B cell (primary cell): ENCODE measurements at regions not wholly inside any gene's neighbourhood (a gene's known extent, or its start where the extent isn't known, plus 50 kb on each side); places are given as distances from the start of the nearest gene placed in this dataset.

Experiments used
- ATAC-seq: fragments of 200-7000 bp; cut with Tn5 transposase; one replicate; pipeline ENCODE4 v1.10.0; 2021; ENCODE audit warnings: low read depth, mild to moderate bottlenecking, moderate number of reproducible peaks, moderate library complexity
- CTCF ChIA-PET: fragments of 350-600 bp; sonication (Branson Sonifier 250); formaldehyde crosslinking; loops from one replicate; lab custom pipeline; 2021; ENCODE audit warnings: antibody characterized with exemption, inconsistent platforms; lab: Charles Lee
- POLR2A ChIA-PET: fragments of 350-600 bp; sonication (Branson Sonifier 250); formaldehyde crosslinking; loops from one replicate; lab custom pipeline; 2021; ENCODE audit warnings: antibody characterized with exemption; lab: Charles Lee
- DNase-seq: peaks from one replicate; pipeline ENCODE4 v3.0.0; 2013
- H2AFZ ChIP-seq: 2 replicates; pipeline ENCODE4 v1.6.1; 2012; ENCODE audit warnings: mild to moderate bottlenecking, low read depth, low read length; ENCODE audit not compliant: insufficient read depth, poor library complexity, severe bottlenecking
- H3K27ac ChIP-seq, 2 donors: 1 replicate in 1 of 2; 2 replicates in 1 of 2; pipeline ENCODE4 v1.5.1; 2012 to 2013; ENCODE audit warnings: low read length in 2 of 2, mild to moderate bottlenecking in 2 of 2, moderate library complexity in 1 of 2
- H3K27me3 ChIP-seq, 4 experiments: fragments of 200-600 bp in 1 of 4; sonication (generic) in 1 of 4; replicated peaks in 1 of 4; 1 replicate in 2 of 4; 2 replicates in 2 of 4; pipeline versions ENCODE4 v1.6.1 to v1.7.0; 2013 to 2016; ENCODE audit warnings: low read length in 3 of 4, mild to moderate bottlenecking in 2 of 4, mixed read lengths in 1 of 4, moderate library complexity in 1 of 4; ENCODE audit not compliant: insufficient read depth in 4 of 4, control insufficient read depth in 3 of 4; ENCODE audit errors: control extremely low read depth in 1 of 4
- H3K36me3 ChIP-seq, 2 experiments: replicated peaks in 1 of 2; 1 replicate in 1 of 2; 2 replicates in 1 of 2; pipeline versions ENCODE4 v1.6.1 to v1.7.1; 2013; ENCODE audit warnings: low read length in 1 of 2; ENCODE audit not compliant: insufficient read depth in 2 of 2, control insufficient read depth in 1 of 2; ENCODE audit errors: control extremely low read depth in 1 of 2, extremely low read depth in 1 of 2
- H3K4me1 ChIP-seq, 2 donors: fragments of 200-600 bp in 1 of 2; sonication (generic) in 1 of 2; 1 replicate in 1 of 2; 2 replicates in 1 of 2; pipeline versions ENCODE4 v1.5.1 to v1.6.1; 2013 to 2017; ENCODE audit warnings: low read length in 2 of 2; ENCODE audit not compliant: control insufficient read depth in 2 of 2, insufficient read depth in 2 of 2
- H3K4me2 ChIP-seq: replicated peaks from 2 replicates; pipeline ENCODE3; 2012; ENCODE audit warnings: mild to moderate bottlenecking, low read depth, low read length; ENCODE audit not compliant: poor library complexity, severe bottlenecking
- H3K4me3 ChIP-seq, 5 experiments: fragments of 200-600 bp in 1 of 5; sonication (generic) in 1 of 5; 1 replicate in 3 of 5; 2 replicates in 2 of 5; pipeline versions ENCODE4 v1.5.1 to v1.7.0; 2011 to 2016; ENCODE audit warnings: low read length in 4 of 5, mild to moderate bottlenecking in 4 of 5, low read depth in 2 of 5, control low read depth in 1 of 5, moderate library complexity in 1 of 5; ENCODE audit not compliant: insufficient read depth in 1 of 5; ENCODE audit errors: control extremely low read depth in 1 of 5, extremely low read depth in 1 of 5
- H3K79me2 ChIP-seq: fragments of 200-600 bp; sonication (generic); one replicate; pipeline ENCODE4 v1.6.0; 2016; ENCODE audit warnings: low read length; ENCODE audit not compliant: control insufficient read depth, insufficient read depth
- H3K9ac ChIP-seq: fragments of 200-600 bp; sonication (generic); 2 replicates; pipeline ENCODE4 v1.6.1; 2017; ENCODE audit warnings: mild to moderate bottlenecking, low read length, moderate library complexity
- H3K9me3 ChIP-seq, 3 donors: one replicate each; pipeline versions ENCODE4 v1.6.1 to v1.7.1; 2013; ENCODE audit warnings: low read length in 2 of 3; ENCODE audit not compliant: control insufficient read depth in 2 of 3, insufficient read depth in 1 of 3; ENCODE audit errors: control extremely low read depth in 1 of 3
- H4K20me1 ChIP-seq: 2 replicates; pipeline ENCODE4 v1.6.0; 2012; ENCODE audit warnings: mild to moderate bottlenecking, low read length; ENCODE audit not compliant: insufficient read depth, control insufficient read depth, poor library complexity, severe bottlenecking
- H3K27ac Mint-ChIP-seq: one replicate; pipeline ENCODE4 v1.8.0; 2021; ENCODE audit warnings: mixed read lengths
- H3K27me3 Mint-ChIP-seq: one replicate; pipeline ENCODE4 v1.8.0; 2021; ENCODE audit warnings: mixed read lengths
- H3K4me1 Mint-ChIP-seq: one replicate; pipeline ENCODE4 v1.8.0; 2021; ENCODE audit warnings: mixed read lengths
- H3K4me3 Mint-ChIP-seq: one replicate; pipeline ENCODE4 v1.8.0; 2021; ENCODE audit warnings: mixed read lengths
- H3K9me3 Mint-ChIP-seq: one replicate; pipeline ENCODE4 v1.8.0; 2022; ENCODE audit warnings: mixed read lengths; ENCODE audit not compliant: insufficient read depth
- CTCF ChIP-seq: fragments of 200-600 bp; IDR thresholded peaks from one replicate; pipeline ENCODE4 v1.8.0; 2022; ENCODE audit warnings: antibody characterized with exemption, mild to moderate bottlenecking
- EZH2 ChIP-seq: IDR thresholded peaks from 2 replicates; pipeline ENCODE4 v1.6.1; 2012; ENCODE audit warnings: borderline replicate concordance, low read depth, mild to moderate bottlenecking, moderate library complexity, low read length; ENCODE audit not compliant: insufficient read depth, poor library complexity, severe bottlenecking
- WGBS: methylation state at CpG from one replicate; pipeline ENCODE4 v1.1.5; 2013; ENCODE audit warnings: missing lambda C conversion rate; ENCODE audit not compliant: insufficient coverage; 5-methylcytosine and 5-hydroxymethylcytosine counted together
- intact Hi-C: fragments of 100-400 bp; cut with micrococcal nuclease; formaldehyde crosslinking; loops from one replicate; pipeline ENCODE4 v1.10.0; 2022

DNA sequence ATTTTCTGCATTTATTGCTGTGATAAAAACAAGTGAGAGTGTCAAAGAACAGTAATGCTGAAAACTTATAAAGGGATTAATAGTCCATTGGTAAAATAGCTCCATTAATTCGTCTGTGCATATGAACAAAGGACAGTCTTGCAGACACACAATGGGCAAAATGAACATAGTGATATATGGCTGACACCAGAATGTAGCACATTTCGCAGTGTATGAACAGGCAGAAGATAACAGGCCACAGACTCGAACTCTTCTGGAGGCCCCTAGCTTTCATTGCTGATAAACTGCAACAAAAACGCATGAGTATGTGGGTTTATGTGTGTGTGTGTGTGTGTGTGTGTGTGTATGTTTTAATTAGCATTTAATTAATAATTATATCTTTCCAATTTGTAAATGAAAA lies 354.8 kb downstream of the TAF11L14 start:
- Histone ChIP-seq H3K79me2 (no peaks in the 10 kb centered on the region), H3K9me3 (no peaks in the 10 kb centered on the region), H2AFZ (no peak overlapping the region), H3K27me3 (no peaks in the 10 kb centered on the region), H4K20me1 (no peaks in the 10 kb centered on the region), H3K4me3 (no peak overlapping the region), H3K9ac (no peak overlapping the region), H3K4me2 (no peak overlapping the region), H3K4me1 (no peaks in the 10 kb centered on the region), H3K27ac (no peak overlapping the region), H3K36me3 (no peaks in the 10 kb centered on the region)
- intact Hi-C loops: no loop called here
- Mint-ChIP-seq H3K27me3 (no peaks in the 10 kb centered on the region), H3K9me3 (no peaks in the 10 kb centered on the region), H3K4me3 (no peak overlapping the region), H3K4me1 (no peaks in the 10 kb centered on the region), H3K27ac (no peak overlapping the region)
- DNase-seq (no peak), ATAC-seq (no peak)
- TF ChIP-seq CTCF: no peak
- no peak for TF ChIP-seq EZH2
- WGBS: 100% methylated on average over 1 of the region's 4 CpGs
- CTCF ChIA-PET: no interaction called here
- POLR2A ChIA-PET: no interaction called here

GRCh38 chr5:17989567-17990563 lies 355.6 kb downstream of the TAF11L14 start:
- H3K4me1 ChIP-seq: no peaks in the 10 kb centered on the region
- intact Hi-C loops: no loop called here
- H3K4me2 ChIP-seq: no peak overlapping the region
- Mint-ChIP-seq H3K9me3 (no peaks in the 10 kb centered on the region), H3K4me3 (no peak overlapping the region), H3K4me1 (no peaks in the 10 kb centered on the region), H3K27me3 (no peaks in the 10 kb centered on the region), H3K27ac (no peak overlapping the region)
- CTCF ChIA-PET: interaction anchor here (0.5 kb wide), 1 partner anchor 11 kb away, joined by 5 read pairs; no protein-coding TSS in a partner anchor
- DNase-seq (no peak), ATAC-seq (no peak)
- H3K9me3 ChIP-seq: no peaks in the 10 kb centered on the region
- no peak overlapping the region for H3K4me3 ChIP-seq
- no peak overlapping the region for H2AFZ ChIP-seq
- 100% methylated on average over 1 of the region's 6 CpGs for WGBS
- H3K79me2 ChIP-seq: no peaks in the 10 kb centered on the region
- H3K27ac ChIP-seq: no peak overlapping the region
- H3K9ac ChIP-seq: no peak overlapping the region
- TF ChIP-seq CTCF: no peak
- no peak for TF ChIP-seq EZH2
- no peaks in the 10 kb centered on the region for H3K36me3 ChIP-seq
- POLR2A ChIA-PET: no interaction called here
- no peaks in the 10 kb centered on the region for H3K27me3 ChIP-seq
- no peaks in the 10 kb centered on the region for H4K20me1 ChIP-seq
